Middle frontal gyrus (tissue), 1 donor: ENCODE measurements at regions not wholly inside any gene's neighbourhood (a gene's known extent, or its start where the extent isn't known, plus 50 kb on each side); places are given as distances from the start of the nearest gene placed in this dataset.
A peak's percentile ranks its signal among the peaks of the same experiment; 100 is the strongest.

Source experiments
- DNase-seq: peaks from one replicate; pipeline ENCODE4 v3.0.0-alpha.2; 2015; ENCODE audit warnings: low spot score; ENCODE audit errors: extremely low spot score

GRCh38 chr14:54306806-54307205 lies 90.0 kb upstream of the CDKN3 start:
- no peak for DNase-seq

GRCh38 chr14:54309615-54310014 lies 87.2 kb upstream of the CDKN3 start:
- no peak for DNase-seq

GRCh38 chr14:54310151-54310850 lies 86.5 kb upstream of the CDKN3 start:
- DNase-seq, result no peak

GRCh38 chr14:54310851-54311228 lies 86.0 kb upstream of the CDKN3 start:
- no peak for DNase-seq

- DNase-seq, result no peak
Observed at GRCh38 chr14:54312166-54312801, 84.5 kb upstream of the CDKN3 start.

GRCh38 chr14:54314365-54315104 lies 82.3 kb upstream of the CDKN3 start:
- no peak for DNase-seq

GRCh38 chr14:54316652-54317051 lies 80.2 kb upstream of the CDKN3 start:
- no peak for DNase-seq

GRCh38 chr14:54317391-54317790 lies 79.4 kb upstream of the CDKN3 start:
- no peak for DNase-seq

- no peak for DNase-seq
Observed at GRCh38 chr14:54322246-54322645, 74.6 kb upstream of the CDKN3 start.

- DNase-seq, result no peak
Observed at GRCh38 chr14:54322701-54323337, 74.0 kb upstream of the CDKN3 start.

- DNase-seq, result no peak
Observed at GRCh38 chr14:54325766-54326165, 71.0 kb upstream of the CDKN3 start.

GRCh38 chr14:54329082-54329695 lies 67.6 kb upstream of the CDKN3 start:
- no peak for DNase-seq

- no peak for DNase-seq
Observed at GRCh38 chr14:54330876-54331275, 65.9 kb upstream of the CDKN3 start.

GRCh38 chr14:54331516-54331915 lies 65.3 kb upstream of the CDKN3 start:
- DNase-seq, result no peak

- peak; percentile 39 for DNase-seq
Observed at GRCh38 chr14:54332490-54332889, 64.3 kb upstream of the CDKN3 start.

GRCh38 chr14:54333511-54333910 lies 63.3 kb upstream of the CDKN3 start:
- DNase-seq, result no peak

GRCh38 chr14:54335569-54336155 lies 61.1 kb upstream of the CDKN3 start:
- DNase-seq, result no peak

- DNase-seq, result no peak
Observed at GRCh38 chr14:54337314-54337713, 59.5 kb upstream of the CDKN3 start.

- DNase-seq, result no peak
Observed at GRCh38 chr14:54338696-54339317, 58.0 kb upstream of the CDKN3 start.

GRCh38 chr14:54339771-54340170 lies 57.0 kb upstream of the CDKN3 start:
- DNase-seq, result no peak

- DNase-seq, result no peak
Observed at GRCh38 chr14:54342806-54343205, 54.0 kb upstream of the CDKN3 start.
